ENCODE measurements at regions not wholly inside any gene's neighbourhood (a gene's known extent, or its start where the extent isn't known, plus 50 kb on each side); places are given as distances from the start of the nearest gene placed in this dataset.

DNA sequence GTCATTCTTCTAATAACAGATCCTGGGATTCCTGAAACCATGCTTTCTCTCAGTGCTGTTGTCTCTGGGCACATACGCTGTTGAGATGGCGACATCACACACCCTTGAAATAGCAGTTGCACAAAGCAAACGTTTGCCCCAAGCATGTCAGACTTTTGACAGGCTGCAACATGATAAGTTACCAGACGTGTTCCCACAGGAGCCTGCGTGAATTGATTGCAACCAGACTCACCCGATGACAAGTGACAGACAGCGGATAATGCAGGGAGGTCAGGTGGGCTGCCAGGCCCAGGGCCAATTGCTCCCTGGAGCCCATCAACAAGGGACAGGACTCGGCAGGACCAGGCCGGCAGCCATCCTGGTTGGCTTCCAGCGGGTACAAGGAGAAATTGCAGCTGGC, 310.9 kb downstream of the SIPA1L2 start:
- Histone ChIP-seq H3K9ac (no peak overlapping the region), H3F3A (ENCODE audit: low read depth) (no peaks in the 10 kb centered on the region), H4K20me1 (ENCODE audit: low read depth) (no peaks in the 10 kb centered on the region), H3K27ac (no peak overlapping the region), H3K9me3 (ENCODE audit: low read depth) (no peaks in the 10 kb centered on the region), H3K79me2 (ENCODE audit: low read depth) (no peaks in the 10 kb centered on the region), H3K36me3 (no peaks in the 10 kb centered on the region), H3K27me3 (no peaks in the 10 kb centered on the region), H3K4me3 (no peak overlapping the region), H3K4me1 (no peaks in the 10 kb centered on the region), H2AFZ (replicated peaks) (peak overlapping the region; percentile 63), H3K4me2 (no peak overlapping the region)
- Mint-ChIP-seq H3K4me1 (peaks cover 10% of the 10 kb centered on the region), H3K27ac (no peak overlapping the region), H3K9me3 (peaks cover 6% of the 10 kb centered on the region), H3K36me3 (no peaks in the 10 kb centered on the region), H3K27me3 (ENCODE audit: insufficient read depth, low read depth) (peaks cover 3% of the 10 kb centered on the region), H3K4me3 (no peak overlapping the region)
- TF ChIP-seq CTCF (IDR thresholded peaks at IDR 0.05), result no peak
- TF ChIP-seq EZH2 (IDR thresholded peaks at IDR 0.05), result no peak
- TF ChIP-seq EZH2phosphoT487 (IDR thresholded peaks at IDR 0.05), result no peak
- no peak for DNase-seq (ENCODE audit: low spot score)

GRCh38 chr1:232318143-232318542, 311.8 kb downstream of the SIPA1L2 start:
- Histone ChIP-seq H3K36me3 (no peaks in the 10 kb centered on the region), H3K4me1 (no peaks in the 10 kb centered on the region), H3K27me3 (no peaks in the 10 kb centered on the region), H3K4me2 (no peak overlapping the region), H4K20me1 (ENCODE audit: low read depth) (no peaks in the 10 kb centered on the region), H2AFZ (replicated peaks) (no peak overlapping the region), H3K9me3 (ENCODE audit: low read depth) (no peaks in the 10 kb centered on the region), H3K79me2 (ENCODE audit: low read depth) (no peaks in the 10 kb centered on the region), H3F3A (ENCODE audit: low read depth) (no peaks in the 10 kb centered on the region), H3K27ac (no peak overlapping the region), H3K9ac (no peak overlapping the region), H3K4me3 (no peak overlapping the region)
- Mint-ChIP-seq H3K9me3 (peaks cover 13% of the 10 kb centered on the region), H3K27me3 (ENCODE audit: insufficient read depth, low read depth) (peaks cover 3% of the 10 kb centered on the region), H3K4me3 (no peak overlapping the region), H3K27ac (no peak overlapping the region), H3K36me3 (no peaks in the 10 kb centered on the region), H3K4me1 (peaks cover 10% of the 10 kb centered on the region)
- no peak for TF ChIP-seq EZH2 (IDR thresholded peaks at IDR 0.05)
- TF ChIP-seq EZH2phosphoT487 (IDR thresholded peaks at IDR 0.05), result no peak
- no peak for TF ChIP-seq CTCF (IDR thresholded peaks at IDR 0.05)
- DNase-seq (ENCODE audit: low spot score), result no peak

GRCh38 chr1:232317350-232317749, 312.6 kb downstream of the SIPA1L2 start:
- H3K4me1 Mint-ChIP-seq, result peaks cover 10% of the 10 kb centered on the region
- H3F3A ChIP-seq (ENCODE audit: low read depth), result no peaks in the 10 kb centered on the region
- H3K27ac ChIP-seq, result no peak overlapping the region
- DNase-seq (ENCODE audit: low spot score), result no peak
- H3K27me3 Mint-ChIP-seq (ENCODE audit: insufficient read depth, low read depth), result peaks cover 2% of the 10 kb centered on the region
- H3K4me3 ChIP-seq, result no peak overlapping the region
- H3K27ac Mint-ChIP-seq, result no peak overlapping the region
- no peak overlapping the region for H3K4me3 Mint-ChIP-seq
- no peaks in the 10 kb centered on the region for H3K27me3 ChIP-seq
- no peak overlapping the region for H3K4me2 ChIP-seq
- peaks cover 21% of the 10 kb centered on the region for H3K9me3 Mint-ChIP-seq
- no peak overlapping the region for H2AFZ ChIP-seq (replicated peaks)
- TF ChIP-seq EZH2phosphoT487 (IDR thresholded peaks at IDR 0.05) (no peak), CTCF (IDR thresholded peaks at IDR 0.05) (no peak), EZH2 (IDR thresholded peaks at IDR 0.05) (no peak)
- no peaks in the 10 kb centered on the region for H3K4me1 ChIP-seq
- H3K9me3 ChIP-seq (ENCODE audit: low read depth), result no peaks in the 10 kb centered on the region
- H3K9ac ChIP-seq, result no peak overlapping the region
- no peaks in the 10 kb centered on the region for H3K79me2 ChIP-seq (ENCODE audit: low read depth)
- no peaks in the 10 kb centered on the region for H3K36me3 ChIP-seq
- H4K20me1 ChIP-seq (ENCODE audit: low read depth), result no peaks in the 10 kb centered on the region
- H3K36me3 Mint-ChIP-seq, result no peaks in the 10 kb centered on the region
